Skeletal muscle satellite cell (primary cell): ENCODE measurements at regions not wholly inside any gene's neighbourhood (a gene's known extent, or its start where the extent isn't known, plus 50 kb on each side); places are given as distances from the start of the nearest gene placed in this dataset. TPM values are rescaled to one million over a fixed set of nuclear protein-coding genes. Genes with fewer than 3 reads are reported as not detected.

Experiments used
- H3K27me3 ChIP-seq: 2 replicates; pipeline ENCODE4 v1.7.0; 2013; ENCODE audit warnings: low read length; ENCODE audit not compliant: control insufficient read depth, insufficient read depth
- H3K36me3 ChIP-seq: 2 replicates; pipeline ENCODE4 v1.7.0; 2013; ENCODE audit warnings: mild to moderate bottlenecking, control low read depth, low read length; ENCODE audit not compliant: insufficient read depth
- H3K4me1 ChIP-seq: 2 replicates; pipeline ENCODE4 v1.7.0; 2013; ENCODE audit warnings: low read length; ENCODE audit not compliant: control insufficient read depth, insufficient read depth
- H3K4me2 ChIP-seq: 2 replicates; pipeline ENCODE4 v1.7.0; 2013; ENCODE audit warnings: mild to moderate bottlenecking, low read length
- H3K4me3 ChIP-seq: 2 replicates; pipeline ENCODE4 v1.7.0; 2013; ENCODE audit warnings: low read length
- H3K9ac ChIP-seq: 2 replicates; pipeline ENCODE4 v1.7.0; 2013; ENCODE audit warnings: mild to moderate bottlenecking, low read depth, low read length, moderate library complexity
- H3K9me3 ChIP-seq: replicated peaks from 2 replicates; pipeline ENCODE4 v1.7.0; 2013; ENCODE audit warnings: mild to moderate bottlenecking, control low read depth, low read length
- small RNA-seq: library from RNA; depleted of rRNA; stranded (forward); fragments of <200 nt; gene quantifications from one replicate; pipeline ENCODE3, GENCODE V24; 2012

DNA sequence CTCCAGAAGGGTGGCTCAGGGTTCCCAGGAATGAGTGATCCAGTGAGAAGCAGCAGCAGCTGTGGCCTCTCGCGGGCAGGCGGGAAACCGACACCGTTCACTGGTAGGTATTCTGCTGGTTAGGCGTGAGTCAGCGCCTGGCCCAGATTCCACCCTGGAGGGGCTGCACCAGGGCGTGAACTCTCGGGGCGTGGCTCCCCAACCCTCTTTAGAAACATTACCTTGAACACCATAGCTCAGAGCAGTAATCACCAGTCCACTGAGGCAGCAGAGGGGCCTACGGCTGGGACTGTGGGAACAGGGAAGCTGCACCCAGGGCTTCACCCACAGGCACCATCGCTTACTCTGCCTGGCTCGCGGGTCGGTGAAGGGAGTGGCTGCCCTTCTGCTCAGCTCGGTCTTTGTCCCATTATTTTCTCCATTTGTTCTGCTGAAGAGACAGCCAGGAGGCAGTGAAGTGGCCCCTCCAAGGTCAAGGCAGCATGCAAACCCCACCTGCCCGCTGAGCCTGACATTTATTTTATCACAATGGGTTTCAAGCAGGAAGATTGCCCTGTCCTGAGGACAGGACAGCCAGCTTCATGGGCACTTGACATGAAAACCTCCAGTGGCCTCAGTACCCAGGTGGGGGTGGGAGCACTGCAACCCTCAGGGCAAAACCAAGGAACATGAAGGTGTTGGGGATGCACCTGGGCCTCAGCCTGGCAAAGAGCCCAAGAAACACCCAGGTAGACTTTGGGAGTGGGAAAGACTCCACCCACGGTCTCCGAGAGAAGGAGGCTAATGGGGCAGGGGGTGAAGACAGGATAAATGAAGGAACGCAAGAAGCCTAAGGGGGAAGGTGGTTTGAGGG, 51.0 kb upstream of the CD93 start:
- H3K4me1 ChIP-seq: peaks cover 42% of the 10 kb centered on the region
- no peaks in the 10 kb centered on the region for H3K9me3 ChIP-seq

DNA sequence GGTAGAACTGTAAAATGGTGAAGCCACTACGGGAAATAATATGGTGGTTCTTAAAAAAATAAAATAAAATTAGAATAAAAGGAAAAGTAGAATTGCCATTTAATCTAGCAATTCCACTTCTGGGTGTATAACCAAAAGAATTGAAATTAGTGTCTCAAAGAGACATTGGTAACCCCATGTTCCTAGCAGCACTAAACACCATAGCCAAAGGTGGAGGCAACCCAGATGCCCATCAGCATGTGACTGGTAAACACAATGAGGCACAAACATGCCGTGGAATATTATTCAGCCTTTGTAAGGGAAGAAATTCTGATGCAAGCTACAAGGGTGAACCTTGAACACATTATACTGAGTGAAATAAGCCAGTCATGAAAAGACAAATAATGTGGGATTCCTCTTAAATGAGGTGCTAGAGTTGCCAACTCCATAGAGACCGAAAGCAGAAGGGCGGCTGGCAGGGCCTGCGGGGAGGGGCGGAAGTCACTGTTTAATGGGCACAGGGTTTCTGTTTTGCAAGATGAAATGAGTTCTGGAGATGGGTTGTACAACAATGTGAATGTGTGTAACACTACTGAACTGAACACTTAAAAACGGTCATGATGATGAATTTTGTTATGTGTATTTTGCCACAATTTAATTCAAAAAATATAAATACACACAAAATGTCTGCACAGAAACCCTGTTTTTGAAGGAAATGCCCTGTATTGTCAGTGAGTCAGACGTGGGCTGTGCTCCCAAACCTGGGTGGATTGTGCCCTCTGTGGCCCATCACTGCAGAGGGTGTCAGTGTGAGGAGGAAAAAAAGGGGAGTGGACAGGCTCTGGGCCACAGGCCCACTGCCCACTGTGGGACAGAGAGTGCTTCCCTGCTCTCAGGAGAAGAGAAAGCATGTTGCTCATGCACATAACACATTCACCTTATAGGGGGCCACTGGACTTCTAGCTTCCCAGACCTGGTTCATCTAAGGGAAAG, 49.6 kb upstream of the CD93 start:
- Histone ChIP-seq H3K27me3 (no peaks in the 10 kb centered on the region), H3K9ac (peak overlapping the region; percentile 21)

More for the DNA sequence above, 51.0 kb upstream of the CD93 start:
- Histone ChIP-seq H3K4me2 (peak overlapping the region; percentile 24), H3K4me3 (no peak overlapping the region), H3K36me3 (no peaks in the 10 kb centered on the region), H3K9ac (no peak overlapping the region), H3K27me3 (no peaks in the 10 kb centered on the region)

More for the DNA sequence above, 49.6 kb upstream of the CD93 start:
- Histone ChIP-seq H3K4me1 (peaks cover 28% of the 10 kb centered on the region), H3K9me3 (no peaks in the 10 kb centered on the region), H3K4me2 (peak overlapping the region; percentile 24), H3K4me3 (no peak overlapping the region), H3K36me3 (no peaks in the 10 kb centered on the region)

Small RNA genes lying in the stretch of these regions (small RNA-seq; reads per million reads assigned to genes)
- not detected for gene RNA5SP478
